Ovary (tissue), 3 donors: ENCODE measurements at regions not wholly inside any gene's neighbourhood (a gene's known extent, or its start where the extent isn't known, plus 50 kb on each side); places are given as distances from the start of the nearest gene placed in this dataset.
"Not testable (repeated sequence)": the region's sequence is repeated elsewhere in the genome, so short reads cannot be mapped to it uniquely, and the experiment has no call there.

ENCODE experiments used
- CTCF ChIP-seq, 3 donors: fragments of 450-650 bp in 2 of 3; fragments of 200-600 bp in 1 of 3; IDR thresholded peaks; one replicate each; pipeline versions ENCODE4 v1.5.1 to v1.8.0; 2016 to 2022; ENCODE audit warnings: antibody characterized with exemption in 3 of 3, mild to moderate bottlenecking in 1 of 3
- EP300 ChIP-seq: sonication (generic); formaldehyde crosslinking; IDR thresholded peaks from one replicate; pipeline ENCODE4 v1.6.1; 2017; ENCODE audit warnings: antibody characterized with exemption
- POLR2A ChIP-seq: fragments of 450-650 bp; IDR thresholded peaks from one replicate; pipeline ENCODE4 v1.6.1; 2017; ENCODE audit warnings: antibody characterized with exemption, mild to moderate bottlenecking, moderate library complexity
- donor health status: DM: no; HTN: no; CAD: no.

- not testable (repeated sequence) for TF ChIP-seq POLR2A; CTCF (IDR thresholded peaks at IDR 0.05); EP300
These were observed 506.0 kb downstream of the SOX6 start for GRCh38 chr11:15850335-15850734.
